Glutamatergic neuron (in vitro differentiated cells): ENCODE measurements at regions not wholly inside any gene's neighbourhood (a gene's known extent, or its start where the extent isn't known, plus 50 kb on each side); places are given as distances from the start of the nearest gene placed in this dataset.

Experiments
- DNase-seq: peaks from one replicate; pipeline ENCODE4 v3.0.0; 2022
- H3K27ac Mint-ChIP-seq: one replicate; pipeline ENCODE4 v1.8.0; 2020; ENCODE audit warnings: mild to moderate bottlenecking, mixed read lengths, inconsistent platforms; ENCODE audit not compliant: unreplicated experiment
- H3K27me3 Mint-ChIP-seq: one replicate; pipeline ENCODE4 v1.8.0; 2020; ENCODE audit warnings: mild to moderate bottlenecking, moderate library complexity, mixed read lengths, inconsistent platforms; ENCODE audit not compliant: unreplicated experiment
- H3K36me3 Mint-ChIP-seq: one replicate; pipeline ENCODE4 v1.8.0; 2020; ENCODE audit warnings: mild to moderate bottlenecking, mixed read lengths, inconsistent platforms; ENCODE audit not compliant: unreplicated experiment
- H3K4me1 Mint-ChIP-seq: one replicate; pipeline ENCODE4 v1.8.0; 2020; ENCODE audit warnings: mild to moderate bottlenecking, low read depth, mixed read lengths, inconsistent platforms; ENCODE audit not compliant: unreplicated experiment
- H3K4me3 Mint-ChIP-seq: one replicate; pipeline ENCODE4 v1.8.0; 2020; ENCODE audit warnings: mild to moderate bottlenecking, mixed read lengths, inconsistent platforms; ENCODE audit not compliant: unreplicated experiment
- H3K9me3 Mint-ChIP-seq: one replicate; pipeline ENCODE4 v1.8.0; 2020; ENCODE audit warnings: mild to moderate bottlenecking, moderate library complexity, mixed read lengths, inconsistent platforms; ENCODE audit not compliant: unreplicated experiment
- TF ChIP-seq, protein P1 (sequence below): fragments of 200-600 bp; sonication (generic); IDR thresholded peaks from one replicate; pipeline ENCODE4 v1.5.0; 2021; ENCODE audit not compliant: partially characterized antibody, unreplicated experiment

DNA sequence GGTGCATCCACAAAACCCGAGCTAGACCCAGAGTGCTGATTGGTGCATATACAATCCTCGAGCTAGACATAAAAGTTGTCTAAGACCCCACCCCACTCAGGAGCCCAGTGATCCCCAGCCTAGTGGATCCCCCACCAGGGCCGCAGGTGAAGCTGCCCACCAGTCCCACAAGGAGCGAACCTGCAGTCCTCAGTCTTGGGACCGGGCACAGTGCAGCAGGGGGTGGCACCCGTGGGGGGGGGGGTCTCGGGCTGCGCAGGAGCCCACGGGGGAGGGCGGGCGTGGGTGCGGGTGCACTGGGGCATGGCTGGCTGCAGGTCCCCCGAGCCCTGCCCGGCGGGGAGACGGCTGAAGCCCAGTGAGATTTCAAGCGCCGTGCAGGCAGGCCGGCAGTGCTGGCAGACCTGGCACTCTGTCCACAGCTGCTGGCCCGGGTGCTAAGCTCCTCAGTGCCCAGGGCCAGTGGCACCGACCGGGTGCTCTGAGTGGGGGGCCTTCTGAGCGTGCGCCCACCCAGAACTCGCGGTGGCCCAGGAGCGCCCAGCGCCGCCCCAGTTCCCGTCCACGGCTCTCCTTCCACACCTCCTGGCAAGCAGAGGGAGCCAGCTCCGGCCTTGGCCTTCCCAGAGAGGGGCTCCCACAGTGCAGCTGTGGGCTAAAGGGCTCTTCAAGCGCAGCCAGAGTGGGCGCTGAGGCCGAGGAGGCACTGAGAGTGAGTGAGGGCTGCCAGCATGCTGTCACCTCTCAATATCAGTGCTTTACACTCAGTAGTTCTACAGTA, 989.1 kb downstream of the FAM181B start:
- peaks cover 11% of the 10 kb centered on the region for H3K36me3 Mint-ChIP-seq
- TF ChIP-seq, protein P1, sequence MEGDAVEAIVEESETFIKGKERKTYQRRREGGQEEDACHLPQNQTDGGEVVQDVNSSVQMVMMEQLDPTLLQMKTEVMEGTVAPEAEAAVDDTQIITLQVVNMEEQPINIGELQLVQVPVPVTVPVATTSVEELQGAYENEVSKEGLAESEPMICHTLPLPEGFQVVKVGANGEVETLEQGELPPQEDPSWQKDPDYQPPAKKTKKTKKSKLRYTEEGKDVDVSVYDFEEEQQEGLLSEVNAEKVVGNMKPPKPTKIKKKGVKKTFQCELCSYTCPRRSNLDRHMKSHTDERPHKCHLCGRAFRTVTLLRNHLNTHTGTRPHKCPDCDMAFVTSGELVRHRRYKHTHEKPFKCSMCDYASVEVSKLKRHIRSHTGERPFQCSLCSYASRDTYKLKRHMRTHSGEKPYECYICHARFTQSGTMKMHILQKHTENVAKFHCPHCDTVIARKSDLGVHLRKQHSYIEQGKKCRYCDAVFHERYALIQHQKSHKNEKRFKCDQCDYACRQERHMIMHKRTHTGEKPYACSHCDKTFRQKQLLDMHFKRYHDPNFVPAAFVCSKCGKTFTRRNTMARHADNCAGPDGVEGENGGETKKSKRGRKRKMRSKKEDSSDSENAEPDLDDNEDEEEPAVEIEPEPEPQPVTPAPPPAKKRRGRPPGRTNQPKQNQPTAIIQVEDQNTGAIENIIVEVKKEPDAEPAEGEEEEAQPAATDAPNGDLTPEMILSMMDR = no peak
- DNase-seq = no peak
- no peaks in the 10 kb centered on the region for H3K27me3 Mint-ChIP-seq
- no peaks in the 10 kb centered on the region for H3K9me3 Mint-ChIP-seq
- H3K4me3 Mint-ChIP-seq = no peak overlapping the region
- H3K4me1 Mint-ChIP-seq = peaks cover 13% of the 10 kb centered on the region
- H3K27ac Mint-ChIP-seq = no peak overlapping the region

DNA sequence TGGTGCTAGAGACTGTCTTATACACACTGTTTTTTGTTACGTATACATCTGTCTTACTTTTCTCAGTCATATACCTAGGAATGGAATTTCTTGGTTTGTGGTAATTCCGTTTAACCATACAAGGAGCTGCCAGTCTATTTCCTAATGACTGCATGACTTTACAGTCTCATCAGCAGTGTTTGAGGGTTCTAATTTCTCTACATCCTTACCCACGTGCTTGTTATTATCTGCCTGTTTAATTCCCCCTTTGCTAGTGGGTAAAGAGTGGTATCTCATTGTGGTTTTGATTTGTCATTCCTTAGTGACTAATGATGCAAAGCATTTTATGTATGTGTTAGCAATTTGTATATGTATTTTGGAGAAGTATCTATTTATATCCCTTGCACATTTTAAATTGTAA, 1008.0 kb downstream of the FAM181B start:
- Mint-ChIP-seq H3K27ac (no peak overlapping the region), H3K4me3 (no peak overlapping the region), H3K4me1 (no peaks in the 10 kb centered on the region), H3K36me3 (peaks cover 8% of the 10 kb centered on the region), H3K9me3 (peaks cover 9% of the 10 kb centered on the region), H3K27me3 (peaks cover 2% of the 10 kb centered on the region)
- TF ChIP-seq, protein P1 = no peak
- DNase-seq = no peak

DNA sequence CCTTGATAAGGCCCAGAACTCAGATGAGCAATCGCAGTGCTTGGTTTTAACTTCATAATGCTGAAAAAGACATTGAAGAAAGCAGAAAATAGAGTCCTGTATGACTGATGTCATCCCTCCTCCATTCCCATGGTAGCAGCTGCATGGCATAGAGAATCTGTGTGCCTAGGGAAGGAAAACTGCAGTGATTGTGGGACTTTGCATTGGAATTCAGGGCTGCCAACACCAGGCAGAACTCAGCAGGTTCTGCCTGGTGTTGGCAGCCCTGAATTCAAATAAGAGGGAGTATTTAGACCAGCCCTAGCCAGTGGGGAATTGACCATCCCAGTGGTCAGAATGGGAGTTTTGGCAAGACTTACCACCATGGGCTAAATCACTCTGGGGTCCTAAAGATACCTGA, 1016.0 kb downstream of the FAM181B start:
- Mint-ChIP-seq H3K9me3 (peaks cover 3% of the 10 kb centered on the region), H3K36me3 (no peaks in the 10 kb centered on the region), H3K4me3 (no peak overlapping the region), H3K4me1 (no peaks in the 10 kb centered on the region), H3K27me3 (no peaks in the 10 kb centered on the region), H3K27ac (no peak overlapping the region)
- no peak for DNase-seq
- TF ChIP-seq, protein P1 = no peak

DNA sequence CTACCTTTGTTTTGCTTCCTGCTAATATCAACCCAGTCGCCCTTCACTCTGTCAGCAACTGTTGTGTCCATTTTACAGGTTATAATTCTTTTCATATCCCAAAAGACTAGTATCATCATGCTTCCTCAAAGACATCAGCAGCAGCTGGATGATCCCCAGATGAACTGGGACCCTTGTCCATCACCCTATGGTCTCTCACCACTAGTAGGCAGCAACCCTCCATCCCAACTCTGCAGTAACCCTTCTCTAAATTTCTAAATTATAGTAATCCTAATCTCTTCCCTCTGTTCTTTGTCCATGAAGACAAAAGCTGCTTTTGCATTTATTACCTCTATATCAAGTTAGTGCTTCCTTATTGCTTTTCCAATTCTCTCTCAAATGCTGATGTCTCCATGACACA, 1025.8 kb downstream of the FAM181B start:
- Mint-ChIP-seq H3K4me3 (no peak overlapping the region), H3K4me1 (peaks cover 6% of the 10 kb centered on the region), H3K36me3 (no peaks in the 10 kb centered on the region), H3K9me3 (peaks cover 2% of the 10 kb centered on the region), H3K27ac (no peak overlapping the region), H3K27me3 (no peaks in the 10 kb centered on the region)
- no peak for DNase-seq
- TF ChIP-seq, protein P1 = peak; percentile 21

DNA sequence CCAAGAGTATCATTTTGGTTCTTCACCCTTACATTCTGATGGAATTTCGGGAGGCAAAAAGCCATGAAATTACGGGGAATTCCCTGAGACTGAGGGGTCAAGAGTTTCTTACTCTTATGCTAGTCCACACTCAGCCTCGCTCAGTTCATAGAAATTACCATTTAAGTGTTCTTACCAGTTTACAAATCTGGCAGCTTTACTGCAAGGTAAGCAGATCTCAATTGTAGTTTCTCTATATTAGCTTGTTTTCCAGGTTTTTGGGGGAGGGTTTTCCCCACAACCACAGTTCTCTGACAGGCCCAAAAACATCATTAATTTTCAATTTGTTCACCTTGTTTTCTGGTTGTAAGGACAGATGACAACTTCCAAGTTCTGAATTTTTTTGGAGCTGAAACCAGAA, 1028.4 kb downstream of the FAM181B start:
- Mint-ChIP-seq H3K36me3 (no peaks in the 10 kb centered on the region), H3K27ac (no peak overlapping the region), H3K9me3 (peaks cover 2% of the 10 kb centered on the region), H3K4me1 (peaks cover 6% of the 10 kb centered on the region), H3K27me3 (no peaks in the 10 kb centered on the region), H3K4me3 (no peak overlapping the region)
- DNase-seq = no peak
- TF ChIP-seq, protein P1 = no peak
